IPS DF 4.7 (cell line): ENCODE measurements at regions not wholly inside any gene's neighbourhood (a gene's known extent, or its start where the extent isn't known, plus 50 kb on each side); places are given as distances from the start of the nearest gene placed in this dataset.
A peak's percentile ranks its signal among the peaks of the same experiment; 100 is the strongest.

Source experiments
- DNase-seq: peaks from one replicate; pipeline ENCODE4 v3.0.0-alpha.2; 2013; ENCODE audit warnings: low spot score; ENCODE audit errors: extremely low read depth

- no peak for DNase-seq
These were observed 342.6 kb upstream of the CDH6 start for GRCh38 chr5:30850866-30851265.

GRCh38 chr5:30849931-30850710 lies 343.4 kb upstream of the CDH6 start:
- no peak for DNase-seq

- DNase-seq: no peak
These were observed 347.3 kb upstream of the CDH6 start for GRCh38 chr5:30846171-30846570.

GRCh38 chr5:30845194-30845593 lies 348.3 kb upstream of the CDH6 start:
- DNase-seq: peak; percentile 9

GRCh38 chr5:30843541-30843940 lies 349.9 kb upstream of the CDH6 start:
- DNase-seq: no peak

- DNase-seq: no peak
These were observed 353.5 kb upstream of the CDH6 start for GRCh38 chr5:30839956-30840355.

- no peak for DNase-seq
These were observed 354.5 kb upstream of the CDH6 start for GRCh38 chr5:30838936-30839496.

GRCh38 chr5:30832519-30832918 lies 361.0 kb upstream of the CDH6 start:
- DNase-seq: no peak

GRCh38 chr5:30831605-30832004 lies 361.9 kb upstream of the CDH6 start:
- DNase-seq: no peak

GRCh38 chr5:30831123-30831522 lies 362.4 kb upstream of the CDH6 start:
- no peak for DNase-seq

GRCh38 chr5:30811298-30811697 lies 382.2 kb upstream of the CDH6 start:
- DNase-seq: no peak

- DNase-seq: no peak
These were observed 383.6 kb upstream of the CDH6 start for GRCh38 chr5:30809933-30810332.

GRCh38 chr5:30808996-30809395 lies 384.5 kb upstream of the CDH6 start:
- peak; percentile 9 for DNase-seq

GRCh38 chr5:30804739-30805505 lies 388.6 kb upstream of the CDH6 start:
- DNase-seq: peak; percentile 19

- DNase-seq: no peak
These were observed 390.4 kb upstream of the CDH6 start for GRCh38 chr5:30802961-30803705.

GRCh38 chr5:30781643-30782042 lies 411.8 kb upstream of the CDH6 start:
- DNase-seq: no peak

GRCh38 chr5:30768056-30768690 lies 425.3 kb upstream of the CDH6 start:
- DNase-seq: no peak

GRCh38 chr5:30765706-30766105 lies 427.8 kb upstream of the CDH6 start:
- DNase-seq: no peak

- DNase-seq: no peak
These were observed 428.3 kb upstream of the CDH6 start for GRCh38 chr5:30765227-30765626.

- DNase-seq: no peak
These were observed 428.8 kb upstream of the CDH6 start for GRCh38 chr5:30764704-30765103.

GRCh38 chr5:30759731-30760130 lies 433.8 kb upstream of the CDH6 start:
- no peak for DNase-seq
